ENCODE measurements at regions not wholly inside any gene's neighbourhood (a gene's known extent, or its start where the extent isn't known, plus 50 kb on each side); places are given as distances from the start of the nearest gene placed in this dataset.

DNA sequence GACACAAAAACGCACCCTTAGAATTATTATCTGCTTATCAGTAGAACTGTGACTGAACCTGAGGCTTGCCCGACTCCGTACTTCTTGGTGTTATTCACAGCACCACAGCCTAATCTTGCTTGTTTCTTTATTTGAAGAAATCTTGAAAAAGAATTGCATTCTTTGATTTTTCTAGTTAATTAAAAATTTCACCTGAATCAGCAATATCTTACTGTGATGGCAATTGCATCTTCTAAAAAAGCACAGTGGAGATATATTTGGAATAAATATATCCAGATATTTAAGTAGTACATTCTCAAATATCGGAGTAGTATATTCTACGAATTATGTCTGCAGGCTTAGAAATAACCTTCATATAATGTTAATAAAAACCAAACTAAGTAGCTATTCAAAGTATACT lies 90.1 kb upstream of the LYSMD4 start:
- TF ChIP-seq, protein P1, sequence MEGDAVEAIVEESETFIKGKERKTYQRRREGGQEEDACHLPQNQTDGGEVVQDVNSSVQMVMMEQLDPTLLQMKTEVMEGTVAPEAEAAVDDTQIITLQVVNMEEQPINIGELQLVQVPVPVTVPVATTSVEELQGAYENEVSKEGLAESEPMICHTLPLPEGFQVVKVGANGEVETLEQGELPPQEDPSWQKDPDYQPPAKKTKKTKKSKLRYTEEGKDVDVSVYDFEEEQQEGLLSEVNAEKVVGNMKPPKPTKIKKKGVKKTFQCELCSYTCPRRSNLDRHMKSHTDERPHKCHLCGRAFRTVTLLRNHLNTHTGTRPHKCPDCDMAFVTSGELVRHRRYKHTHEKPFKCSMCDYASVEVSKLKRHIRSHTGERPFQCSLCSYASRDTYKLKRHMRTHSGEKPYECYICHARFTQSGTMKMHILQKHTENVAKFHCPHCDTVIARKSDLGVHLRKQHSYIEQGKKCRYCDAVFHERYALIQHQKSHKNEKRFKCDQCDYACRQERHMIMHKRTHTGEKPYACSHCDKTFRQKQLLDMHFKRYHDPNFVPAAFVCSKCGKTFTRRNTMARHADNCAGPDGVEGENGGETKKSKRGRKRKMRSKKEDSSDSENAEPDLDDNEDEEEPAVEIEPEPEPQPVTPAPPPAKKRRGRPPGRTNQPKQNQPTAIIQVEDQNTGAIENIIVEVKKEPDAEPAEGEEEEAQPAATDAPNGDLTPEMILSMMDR (IDR thresholded peaks at IDR 0.05; ENCODE audit: extremely low read depth in 1 of 2, insufficient read depth in 1 of 2, low read depth in 1 of 2, low read length in 2 of 2): no peak
- TF ChIP-seq POLR2A (IDR thresholded peaks at IDR 0.05; ENCODE audit: low read depth, low read length): no peak
- no peak for TF ChIP-seq MAX (IDR thresholded peaks at IDR 0.05; ENCODE audit: insufficient read depth, insufficient read length)
- TF ChIP-seq EZH2 (IDR thresholded peaks at IDR 0.05; ENCODE audit: borderline replicate concordance, low read depth, low read length, severe bottlenecking): no peak

All from endothelial cell of umbilical vein (primary cell).